ENCODE measurements at regions not wholly inside any gene's neighbourhood (a gene's known extent, or its start where the extent isn't known, plus 50 kb on each side); places are given as distances from the start of the nearest gene placed in this dataset.

GRCh38 chr5:101585366-101585765 is 682.3 kb upstream of the ST8SIA4 start:
- H3K36me3 ChIP-seq (ENCODE audit: low read depth, missing control alignments), result no peaks in the 10 kb centered on the region
- no peak for DNase-seq
- TF ChIP-seq POLR2A (IDR thresholded peaks at IDR 0.05) (no peak), CTCF (IDR thresholded peaks at IDR 0.05) (no peak)
- H3K27ac ChIP-seq, result no peak overlapping the region
- 77 to 94% methylated on average over 1 of the region's 1 CpG for WGBS, 2 donors
- intact Hi-C loops (cut with DNase I; ENCODE audit: low total_unique reads), result no loop called here
- H3K4me1 ChIP-seq, result no peaks in the 10 kb centered on the region
- H3K9me3 ChIP-seq, result no peaks in the 10 kb centered on the region
- no peaks in the 10 kb centered on the region for H3K27me3 ChIP-seq
- no peak overlapping the region for H3K4me3 ChIP-seq

GRCh38 chr5:101580591-101580990 is 677.5 kb upstream of the ST8SIA4 start:
- H3K27ac ChIP-seq, result no peak overlapping the region
- TF ChIP-seq CTCF (IDR thresholded peaks at IDR 0.05) (no peak), POLR2A (IDR thresholded peaks at IDR 0.05) (no peak)
- intact Hi-C loops (cut with DNase I; ENCODE audit: low total_unique reads), result no loop called here
- H3K27me3 ChIP-seq, result no peaks in the 10 kb centered on the region
- no peaks in the 10 kb centered on the region for H3K4me1 ChIP-seq
- H3K36me3 ChIP-seq (ENCODE audit: low read depth, missing control alignments), result no peaks in the 10 kb centered on the region
- H3K9me3 ChIP-seq, result no peaks in the 10 kb centered on the region
- 90 to 91% methylated on average over 3 of the region's 3 CpGs for WGBS, 2 donors
- H3K4me3 ChIP-seq, result no peak overlapping the region
- no peak for DNase-seq

GRCh38 chr5:101574017-101574416 is 670.9 kb upstream of the ST8SIA4 start:
- intact Hi-C loops (cut with DNase I; ENCODE audit: low total_unique reads), result no loop called here
- H3K4me3 ChIP-seq, result no peak overlapping the region
- H3K4me1 ChIP-seq, result no peaks in the 10 kb centered on the region
- H3K27me3 ChIP-seq, result no peaks in the 10 kb centered on the region
- no peak overlapping the region for H3K27ac ChIP-seq
- no peaks in the 10 kb centered on the region for H3K36me3 ChIP-seq (ENCODE audit: low read depth, missing control alignments)
- WGBS, 2 donors, result 83 to 87% methylated on average over 3 of the region's 3 CpGs
- DNase-seq, result no peak
- no peaks in the 10 kb centered on the region for H3K9me3 ChIP-seq
- TF ChIP-seq CTCF (IDR thresholded peaks at IDR 0.05) (no peak), POLR2A (IDR thresholded peaks at IDR 0.05) (no peak)

GRCh38 chr5:101561018-101561417 is 657.9 kb upstream of the ST8SIA4 start:
- no peak for TF ChIP-seq POLR2A (IDR thresholded peaks at IDR 0.05)
- no peak for TF ChIP-seq CTCF (IDR thresholded peaks at IDR 0.05)
- no peak overlapping the region for H3K4me3 ChIP-seq
- no peaks in the 10 kb centered on the region for H3K36me3 ChIP-seq (ENCODE audit: low read depth, missing control alignments)
- no peaks in the 10 kb centered on the region for H3K4me1 ChIP-seq
- no peak overlapping the region for H3K27ac ChIP-seq
- DNase-seq, result no peak
- intact Hi-C loops (cut with DNase I; ENCODE audit: low total_unique reads), result no loop called here
- H3K9me3 ChIP-seq, result no peaks in the 10 kb centered on the region
- 83 to 85% methylated on average over 3 of the region's 3 CpGs for WGBS, 2 donors
- H3K27me3 ChIP-seq, result no peaks in the 10 kb centered on the region

- no peak for DNase-seq
- Histone ChIP-seq H3K27ac (no peak overlapping the region), H3K4me1 (no peaks in the 10 kb centered on the region), H3K27me3 (no peaks in the 10 kb centered on the region), H3K36me3 (ENCODE audit: low read depth, missing control alignments) (no peaks in the 10 kb centered on the region), H3K9me3 (no peaks in the 10 kb centered on the region), H3K4me3 (no peak overlapping the region)
- WGBS, 2 donors, result 88 to 93% methylated on average over 1 of the region's 1 CpG
- intact Hi-C loops (cut with DNase I; ENCODE audit: low total_unique reads), result no loop called here
- TF ChIP-seq POLR2A (IDR thresholded peaks at IDR 0.05) (no peak), CTCF (IDR thresholded peaks at IDR 0.05) (no peak)
Observed at GRCh38 chr5:101543780-101544179, 640.7 kb upstream of the ST8SIA4 start.

Data from testis (tissue), 2 donors.